ENCODE measurements at regions not wholly inside any gene's neighbourhood (a gene's known extent, or its start where the extent isn't known, plus 50 kb on each side); places are given as distances from the start of the nearest gene placed in this dataset.
"Not testable (repeated sequence)": the region's sequence is repeated elsewhere in the genome, so short reads cannot be mapped to it uniquely, and the experiment has no call there.

- Histone ChIP-seq H3K36me3 (ENCODE audit: control insufficient read depth in 4 of 4, insufficient read depth in 4 of 4, low read length in 3 of 4) (no peaks in the 10 kb centered on the region), H3K4me1 (ENCODE audit: control extremely low read depth in 1 of 4, control insufficient read depth in 4 of 4, insufficient read depth in 4 of 4, low read length in 3 of 4) (no peaks in the 10 kb centered on the region), H3K4me3 (ENCODE audit: control insufficient read depth in 1 of 7, extremely low read depth in 1 of 7, insufficient read depth in 4 of 7, low read depth in 2 of 7, low read length in 6 of 7) (no peak overlapping the region), H3K9me3 (ENCODE audit: control extremely low read depth in 1 of 5, control insufficient read depth in 4 of 5, insufficient read depth in 2 of 5, low read depth in 1 of 5, low read length in 4 of 5) (peaks cover 0 to 15% (median 9%) of the 10 kb centered on the region in 5 experiments), H3K27me3 (replicated peaks in 2 of 5; ENCODE audit: control insufficient read depth in 4 of 5, insufficient read depth in 5 of 5, low read length in 4 of 5) (peaks cover 0 to 3% (median 0%) of the 10 kb centered on the region in 5 experiments), H3K27ac (ENCODE audit: insufficient read depth in 1 of 2, low read depth in 1 of 2, low read length in 2 of 2, poor library complexity in 1 of 2, severe bottlenecking in 2 of 2) (no peak overlapping the region)
- 95% methylated on average over 8 of the region's 8 CpGs for WGBS (ENCODE audit: insufficient coverage)
- ChIA-PET POLR2A (no interaction called here), CTCF (no interaction called here)
- no peak for DNase-seq
Observed at GRCh38 chr9:18281291-18281690, 192.7 kb upstream of the ADAMTSL1 start.

- Histone ChIP-seq H3K4me1 (ENCODE audit: control extremely low read depth in 1 of 4, control insufficient read depth in 4 of 4, insufficient read depth in 4 of 4, low read length in 3 of 4) (no peaks in the 10 kb centered on the region), H3K9me3 (ENCODE audit: control extremely low read depth in 1 of 5, control insufficient read depth in 4 of 5, insufficient read depth in 2 of 5, low read depth in 1 of 5, low read length in 4 of 5) (no peaks in the 10 kb centered on the region), H3K4me3 (ENCODE audit: control insufficient read depth in 1 of 7, extremely low read depth in 1 of 7, insufficient read depth in 4 of 7, low read depth in 2 of 7, low read length in 6 of 7) (no peak overlapping the region), H3K27me3 (replicated peaks in 2 of 5; ENCODE audit: control insufficient read depth in 4 of 5, insufficient read depth in 5 of 5, low read length in 4 of 5) (peaks cover 0 to 12% (median 2%) of the 10 kb centered on the region in 5 experiments), H3K27ac (ENCODE audit: insufficient read depth in 1 of 2, low read depth in 1 of 2, low read length in 2 of 2, poor library complexity in 1 of 2, severe bottlenecking in 2 of 2) (no peak overlapping the region), H3K36me3 (ENCODE audit: control insufficient read depth in 4 of 4, insufficient read depth in 4 of 4, low read length in 3 of 4) (no peaks in the 10 kb centered on the region)
- ChIA-PET CTCF (no interaction called here), POLR2A (no interaction called here)
- WGBS (ENCODE audit: insufficient coverage) = 55% methylated on average over 1 of the region's 1 CpG
- DNase-seq = no peak
Observed at GRCh38 chr9:18294229-18294628, 179.7 kb upstream of the ADAMTSL1 start.

GRCh38 chr9:18296702-18297055 lies 177.3 kb upstream of the ADAMTSL1 start:
- CTCF ChIA-PET = interaction anchor here (0.6 kb wide), 1 partner anchor 41 kb away, joined by 3 read pairs; no protein-coding TSS in a partner anchor
- H3K27me3 ChIP-seq (replicated peaks in 2 of 5; ENCODE audit: control insufficient read depth in 4 of 5, insufficient read depth in 5 of 5, low read length in 4 of 5) = peaks cover 0 to 8% (median 0%) of the 10 kb centered on the region in 5 experiments
- 71% methylated on average over 1 of the region's 1 CpG for WGBS (ENCODE audit: insufficient coverage)
- no peak overlapping the region for H3K27ac ChIP-seq (ENCODE audit: insufficient read depth in 1 of 2, low read depth in 1 of 2, low read length in 2 of 2, poor library complexity in 1 of 2, severe bottlenecking in 2 of 2)
- POLR2A ChIA-PET = no interaction called here
- no peak overlapping the region for H3K4me3 ChIP-seq (ENCODE audit: control insufficient read depth in 1 of 7, extremely low read depth in 1 of 7, insufficient read depth in 4 of 7, low read depth in 2 of 7, low read length in 6 of 7)
- DNase-seq = no peak
- H3K4me1 ChIP-seq (ENCODE audit: control extremely low read depth in 1 of 4, control insufficient read depth in 4 of 4, insufficient read depth in 4 of 4, low read length in 3 of 4) = no peaks in the 10 kb centered on the region
- H3K36me3 ChIP-seq (ENCODE audit: control insufficient read depth in 4 of 4, insufficient read depth in 4 of 4, low read length in 3 of 4) = no peaks in the 10 kb centered on the region
- no peaks in the 10 kb centered on the region for H3K9me3 ChIP-seq (ENCODE audit: control extremely low read depth in 1 of 5, control insufficient read depth in 4 of 5, insufficient read depth in 2 of 5, low read depth in 1 of 5, low read length in 4 of 5)

GRCh38 chr9:18297056-18297841 lies 176.7 kb upstream of the ADAMTSL1 start:
- Histone ChIP-seq H3K9me3 (ENCODE audit: control extremely low read depth in 1 of 5, control insufficient read depth in 4 of 5, insufficient read depth in 2 of 5, low read depth in 1 of 5, low read length in 4 of 5) (no peaks in the 10 kb centered on the region), H3K36me3 (ENCODE audit: control insufficient read depth in 4 of 4, insufficient read depth in 4 of 4, low read length in 3 of 4) (no peaks in the 10 kb centered on the region), H3K27me3 (replicated peaks in 2 of 5; ENCODE audit: control insufficient read depth in 4 of 5, insufficient read depth in 5 of 5, low read length in 4 of 5) (peaks cover 0 to 8% (median 0%) of the 10 kb centered on the region in 5 experiments), H3K4me3 (ENCODE audit: control insufficient read depth in 1 of 7, extremely low read depth in 1 of 7, insufficient read depth in 4 of 7, low read depth in 2 of 7, low read length in 6 of 7) (no peak overlapping the region), H3K27ac (ENCODE audit: insufficient read depth in 1 of 2, low read depth in 1 of 2, low read length in 2 of 2, poor library complexity in 1 of 2, severe bottlenecking in 2 of 2) (no peak overlapping the region), H3K4me1 (ENCODE audit: control extremely low read depth in 1 of 4, control insufficient read depth in 4 of 4, insufficient read depth in 4 of 4, low read length in 3 of 4) (no peaks in the 10 kb centered on the region)
- no peak for DNase-seq
- POLR2A ChIA-PET = no interaction called here
- 73% methylated on average over 6 of the region's 9 CpGs for WGBS (ENCODE audit: insufficient coverage)
- CTCF ChIA-PET = no interaction called here

- no peak for DNase-seq
Observed at GRCh38 chr9:18299449-18299848, 174.5 kb upstream of the ADAMTSL1 start.

GRCh38 chr9:18305167-18305806 lies 168.7 kb upstream of the ADAMTSL1 start:
- H3K4me1 ChIP-seq (ENCODE audit: control extremely low read depth in 1 of 4, control insufficient read depth in 4 of 4, insufficient read depth in 4 of 4, low read length in 3 of 4); DNase-seq; H3K4me3 ChIP-seq (ENCODE audit: control insufficient read depth in 1 of 7, extremely low read depth in 1 of 7, insufficient read depth in 4 of 7, low read depth in 2 of 7, low read length in 6 of 7); H3K27ac ChIP-seq (ENCODE audit: insufficient read depth in 1 of 2, low read depth in 1 of 2, low read length in 2 of 2, poor library complexity in 1 of 2, severe bottlenecking in 2 of 2); H3K9me3 ChIP-seq (ENCODE audit: control extremely low read depth in 1 of 5, control insufficient read depth in 4 of 5, insufficient read depth in 2 of 5, low read depth in 1 of 5, low read length in 4 of 5); H3K27me3 ChIP-seq (replicated peaks in 2 of 5; ENCODE audit: control insufficient read depth in 4 of 5, insufficient read depth in 5 of 5, low read length in 4 of 5); POLR2A ChIA-PET; H3K36me3 ChIP-seq (ENCODE audit: control insufficient read depth in 4 of 4, insufficient read depth in 4 of 4, low read length in 3 of 4); CTCF ChIA-PET: not testable (repeated sequence)
- 91% methylated on average over 9 of the region's 10 CpGs for WGBS (ENCODE audit: insufficient coverage)

More at GRCh38 chr9:18299449-18299848, 174.5 kb upstream of the ADAMTSL1 start:
- CTCF ChIA-PET = no interaction called here
- 97% methylated on average over 4 of the region's 5 CpGs for WGBS (ENCODE audit: insufficient coverage)
- Histone ChIP-seq H3K4me3 (ENCODE audit: control insufficient read depth in 1 of 7, extremely low read depth in 1 of 7, insufficient read depth in 4 of 7, low read depth in 2 of 7, low read length in 6 of 7) (no peak overlapping the region), H3K27me3 (replicated peaks in 2 of 5; ENCODE audit: control insufficient read depth in 4 of 5, insufficient read depth in 5 of 5, low read length in 4 of 5) (peaks cover 0 to 5% (median 0%) of the 10 kb centered on the region in 5 experiments), H3K4me1 (ENCODE audit: control extremely low read depth in 1 of 4, control insufficient read depth in 4 of 4, insufficient read depth in 4 of 4, low read length in 3 of 4) (no peaks in the 10 kb centered on the region), H3K36me3 (ENCODE audit: control insufficient read depth in 4 of 4, insufficient read depth in 4 of 4, low read length in 3 of 4) (no peaks in the 10 kb centered on the region), H3K9me3 (ENCODE audit: control extremely low read depth in 1 of 5, control insufficient read depth in 4 of 5, insufficient read depth in 2 of 5, low read depth in 1 of 5, low read length in 4 of 5) (no peaks in the 10 kb centered on the region), H3K27ac (ENCODE audit: insufficient read depth in 1 of 2, low read depth in 1 of 2, low read length in 2 of 2, poor library complexity in 1 of 2, severe bottlenecking in 2 of 2) (no peak overlapping the region)
- POLR2A ChIA-PET = no interaction called here

GRCh38 chr9:18314316-18314715 lies 159.6 kb upstream of the ADAMTSL1 start:
- no peaks in the 10 kb centered on the region for H3K4me1 ChIP-seq (ENCODE audit: control extremely low read depth in 1 of 4, control insufficient read depth in 4 of 4, insufficient read depth in 4 of 4, low read length in 3 of 4)

More at GRCh38 chr9:18314316-18314715, 159.6 kb upstream of the ADAMTSL1 start:
- CTCF ChIA-PET = no interaction called here
- 92% methylated on average over 9 of the region's 14 CpGs for WGBS (ENCODE audit: insufficient coverage)
- H3K27me3 ChIP-seq (replicated peaks in 2 of 5; ENCODE audit: control insufficient read depth in 4 of 5, insufficient read depth in 5 of 5, low read length in 4 of 5) = no peaks in the 10 kb centered on the region
- no peak overlapping the region for H3K4me3 ChIP-seq (ENCODE audit: control insufficient read depth in 1 of 7, extremely low read depth in 1 of 7, insufficient read depth in 4 of 7, low read depth in 2 of 7, low read length in 6 of 7)
- POLR2A ChIA-PET = no interaction called here
- no peak overlapping the region for H3K27ac ChIP-seq (ENCODE audit: insufficient read depth in 1 of 2, low read depth in 1 of 2, low read length in 2 of 2, poor library complexity in 1 of 2, severe bottlenecking in 2 of 2)
- no peak for DNase-seq
- no peaks in the 10 kb centered on the region for H3K36me3 ChIP-seq (ENCODE audit: control insufficient read depth in 4 of 4, insufficient read depth in 4 of 4, low read length in 3 of 4)
- H3K9me3 ChIP-seq (ENCODE audit: control extremely low read depth in 1 of 5, control insufficient read depth in 4 of 5, insufficient read depth in 2 of 5, low read depth in 1 of 5, low read length in 4 of 5) = peaks cover 0 to 4% (median 0%) of the 10 kb centered on the region in 5 experiments

Measured in common myeloid progenitor, CD34-positive (primary cell).